NCI-H2171 treated with DMSO at 0.1 percent for 48 hours (cell line): ENCODE measurements at regions not wholly inside any gene's neighbourhood (a gene's known extent, or its start where the extent isn't known, plus 50 kb on each side); places are given as distances from the start of the nearest gene placed in this dataset.

Source experiments
- DNase-seq: peaks from one replicate; lab custom pipeline; 2025; lab: John Stamatoyannopoulos, UW

GRCh38 chr1:91575909-91576519, 75.4 kb downstream of the CDC7 start:
- DNase-seq = no peak

DNA sequence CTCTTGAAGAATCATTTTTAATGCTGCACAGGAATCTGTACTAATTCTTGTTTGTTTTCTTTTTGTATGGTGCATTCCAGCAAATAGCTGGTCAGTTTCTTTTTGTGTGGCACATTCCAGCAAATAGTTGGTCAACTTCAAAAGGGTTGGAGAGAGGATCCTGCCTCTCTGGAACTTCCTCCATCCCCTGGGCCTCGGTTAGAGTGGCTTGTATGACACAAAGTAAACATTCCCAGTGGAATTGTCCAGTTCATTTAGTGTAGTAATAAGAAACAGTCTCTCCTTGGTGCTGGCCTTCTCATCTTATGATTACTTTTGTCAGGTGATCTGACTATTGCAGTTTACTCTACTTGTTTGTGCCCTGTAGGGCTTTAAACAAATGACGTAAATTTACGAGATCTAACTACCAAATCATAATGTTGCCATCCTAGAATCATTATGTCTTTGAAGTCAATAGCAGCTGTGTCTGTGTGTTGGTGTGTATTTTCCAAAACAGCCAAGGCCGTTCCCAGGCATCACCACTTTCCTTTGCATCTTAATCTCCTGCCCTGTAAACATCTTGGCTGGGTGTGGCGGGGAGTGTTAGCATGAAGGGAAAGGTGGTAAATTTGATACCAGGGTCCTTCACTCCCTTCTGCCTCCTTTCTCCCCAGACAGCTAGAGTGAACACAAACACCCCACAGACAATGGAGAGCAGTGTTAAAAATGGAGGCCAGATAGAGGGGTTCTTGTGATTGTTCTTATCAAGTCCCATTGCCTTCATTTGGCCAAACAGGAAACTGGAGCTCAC, 77.9 kb downstream of the CDC7 start:
- DNase-seq = no peak

GRCh38 chr1:91579658-91580228, 79.1 kb downstream of the CDC7 start:
- no peak for DNase-seq

GRCh38 chr1:91582431-91582921, 81.8 kb downstream of the CDC7 start:
- no peak for DNase-seq

DNA sequence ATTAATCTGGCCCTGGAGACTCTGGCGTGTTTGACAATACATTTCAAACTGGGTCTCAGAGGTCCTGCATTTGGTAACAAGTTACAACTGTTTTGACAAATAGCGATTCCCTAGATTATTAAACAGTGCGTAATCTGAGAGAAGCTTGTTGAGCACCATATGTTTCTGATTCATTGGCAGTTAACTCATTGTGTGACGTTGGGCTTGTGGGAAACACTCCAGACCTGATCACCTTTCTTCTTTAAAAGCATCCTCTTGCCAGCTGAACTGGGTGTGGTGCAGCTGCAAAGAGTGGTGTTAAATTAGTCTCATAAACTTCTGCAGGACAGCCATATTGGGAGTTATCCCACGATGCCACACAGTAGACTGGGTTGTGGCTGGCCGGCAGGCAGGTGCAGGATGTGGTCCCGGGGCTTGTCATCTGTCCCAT, 82.7 kb downstream of the CDC7 start:
- peak; percentile 82 for DNase-seq

DNA sequence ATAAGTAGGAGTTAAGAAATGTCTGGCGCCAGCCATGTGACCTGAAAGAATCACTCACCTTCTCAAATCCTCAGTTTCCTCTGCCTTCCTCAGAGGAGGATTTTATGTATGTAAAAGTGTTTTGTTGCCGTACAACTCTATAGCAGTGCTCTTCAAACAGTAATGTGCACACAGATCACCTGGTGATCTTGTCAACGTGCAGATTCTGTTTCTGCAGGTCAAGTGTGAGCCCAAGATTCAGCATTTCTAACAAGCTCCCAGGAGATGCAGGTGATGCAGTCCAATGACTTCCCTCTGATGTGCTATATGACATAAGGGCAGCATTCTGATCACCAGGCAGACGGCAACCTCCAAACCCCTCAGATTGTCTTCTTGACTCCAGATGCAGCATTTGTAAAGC, 83.7 kb downstream of the CDC7 start:
- DNase-seq = no peak

DNA sequence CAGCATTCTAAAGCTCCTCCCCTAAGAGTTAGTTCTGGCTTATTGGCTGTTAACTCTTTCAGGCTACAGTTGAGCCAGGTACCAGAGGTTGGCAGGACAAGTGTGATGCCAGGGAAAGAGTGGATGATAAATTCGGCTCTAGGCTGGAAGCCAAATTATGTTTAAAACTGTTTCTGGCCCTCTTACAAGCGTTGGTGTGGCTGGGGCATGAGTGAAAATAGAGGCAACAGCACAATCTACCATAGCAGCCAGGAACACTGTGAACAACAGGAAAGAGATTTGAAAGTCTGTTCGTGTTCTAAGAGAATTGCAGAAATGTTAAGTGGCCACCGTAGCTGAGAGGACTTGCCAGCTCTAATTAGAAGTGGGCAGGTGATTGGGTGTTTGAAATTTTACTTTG, 84.2 kb downstream of the CDC7 start:
- DNase-seq = no peak

DNA sequence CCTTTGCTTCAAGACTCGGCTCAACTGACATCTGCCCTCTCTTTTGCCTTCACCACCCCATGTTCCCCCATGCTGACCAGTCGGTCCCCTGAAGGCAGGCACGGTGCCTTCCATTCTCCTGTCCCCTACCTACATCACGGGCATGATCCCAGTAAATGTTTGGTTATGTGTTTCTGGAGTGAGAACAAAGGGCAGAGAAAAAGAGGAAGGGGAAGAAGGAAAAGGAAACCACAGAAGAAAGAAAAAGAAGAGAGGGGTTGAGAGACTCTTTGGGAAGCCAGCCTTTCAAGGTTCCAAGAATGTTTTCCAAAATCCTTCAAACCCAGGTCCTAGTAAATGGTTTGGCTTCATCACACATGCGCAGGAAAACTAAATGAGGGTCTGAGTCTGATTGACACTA, 84.9 kb downstream of the CDC7 start:
- no peak for DNase-seq

- DNase-seq = no peak
These were observed 85.3 kb downstream of the CDC7 start for GRCh38 chr1:91585982-91586381.

GRCh38 chr1:91589437-91589836, 88.8 kb downstream of the CDC7 start:
- no peak for DNase-seq

- DNase-seq = no peak
These were observed 90.7 kb downstream of the CDC7 start for GRCh38 chr1:91591175-91591974.

DNA sequence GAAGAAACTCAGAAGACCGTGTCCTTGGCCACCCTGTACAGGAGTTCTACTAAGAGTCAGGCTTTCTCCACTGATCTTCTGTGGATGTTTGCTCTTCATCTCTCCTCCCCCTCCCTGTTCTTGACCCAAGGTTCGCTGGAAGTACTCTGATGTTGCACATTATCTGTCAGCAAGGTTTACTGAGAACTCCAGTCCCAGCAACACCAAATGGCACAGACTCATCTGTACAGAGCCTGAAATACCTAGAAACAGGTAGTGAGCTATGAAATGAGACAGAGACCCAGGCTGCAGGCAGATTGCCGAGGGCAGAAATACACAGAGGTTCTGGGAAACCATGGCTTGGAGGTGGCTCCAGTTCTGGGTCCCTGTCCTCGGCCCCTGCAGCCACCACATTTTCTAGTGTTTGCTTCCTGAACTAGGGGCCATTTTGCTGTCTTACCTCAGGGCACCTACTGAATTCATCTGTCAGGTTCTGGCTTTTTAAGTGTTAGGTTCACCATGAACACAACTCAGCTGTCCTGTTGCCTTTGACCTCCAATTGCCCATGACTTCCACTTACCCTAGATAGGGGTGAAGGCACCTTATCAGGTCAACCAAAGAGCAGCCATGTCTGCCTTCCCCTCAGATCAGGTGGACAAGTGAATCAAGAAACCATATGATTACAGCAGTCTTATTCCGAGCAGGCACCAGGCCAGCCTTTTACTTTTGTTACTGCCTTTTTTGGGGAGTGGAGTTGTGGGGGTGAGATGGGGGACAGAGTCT, 92.2 kb downstream of the CDC7 start:
- no peak for DNase-seq

DNA sequence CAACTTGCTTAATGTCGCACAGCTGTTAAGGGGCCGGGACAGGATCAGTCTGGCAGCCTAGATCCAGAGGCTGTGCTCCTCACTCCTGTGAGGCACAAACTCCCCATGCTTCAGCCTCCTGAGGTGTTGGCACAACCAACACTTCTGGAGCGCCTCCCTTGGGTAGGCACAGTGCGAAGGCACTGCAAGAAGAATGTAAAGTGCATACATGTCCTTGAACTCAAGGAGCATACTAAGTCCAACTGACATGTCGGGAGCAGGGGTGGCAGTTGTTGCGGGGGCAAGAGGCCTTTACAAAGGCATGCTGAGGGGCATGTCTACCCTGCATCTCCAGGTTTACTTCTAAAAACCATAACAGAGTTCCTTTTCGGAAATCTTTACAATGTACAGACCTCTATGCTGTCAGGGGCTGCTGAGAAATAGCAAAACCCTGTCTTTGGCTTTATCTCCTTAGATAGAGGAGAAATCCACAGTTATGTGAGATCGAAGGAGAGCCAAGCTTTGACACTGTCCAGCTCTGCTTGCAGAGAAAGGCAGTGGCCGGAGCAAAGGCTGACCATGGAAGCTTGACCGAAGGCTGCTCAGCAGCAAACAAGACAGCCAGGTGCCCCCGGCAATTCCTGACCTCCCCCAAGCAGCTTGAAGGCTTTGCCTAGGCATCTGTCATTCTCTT, 93.9 kb downstream of the CDC7 start:
- DNase-seq = no peak

DNA sequence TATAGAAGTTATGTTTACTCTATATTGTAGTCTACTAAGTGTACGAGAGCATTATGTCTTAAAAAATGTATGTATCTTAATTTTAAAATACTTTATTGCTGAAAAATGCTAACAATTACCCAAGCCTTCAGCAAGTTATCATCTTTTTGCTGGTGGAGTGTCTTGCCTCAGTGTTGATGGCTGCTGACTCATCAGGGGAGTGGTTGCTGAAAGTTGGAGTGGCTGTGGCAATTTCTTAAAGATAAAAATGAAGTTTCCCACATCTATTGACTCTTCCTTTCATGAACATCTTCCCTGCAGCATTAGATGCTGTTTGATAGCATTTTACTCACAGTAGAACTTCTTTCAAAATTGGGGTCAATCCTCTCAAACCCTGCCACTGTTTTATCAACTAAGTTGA, 95.8 kb downstream of the CDC7 start:
- DNase-seq = no peak

- DNase-seq = no peak
These were observed 96.6 kb downstream of the CDC7 start for GRCh38 chr1:91597215-91597614.

DNA sequence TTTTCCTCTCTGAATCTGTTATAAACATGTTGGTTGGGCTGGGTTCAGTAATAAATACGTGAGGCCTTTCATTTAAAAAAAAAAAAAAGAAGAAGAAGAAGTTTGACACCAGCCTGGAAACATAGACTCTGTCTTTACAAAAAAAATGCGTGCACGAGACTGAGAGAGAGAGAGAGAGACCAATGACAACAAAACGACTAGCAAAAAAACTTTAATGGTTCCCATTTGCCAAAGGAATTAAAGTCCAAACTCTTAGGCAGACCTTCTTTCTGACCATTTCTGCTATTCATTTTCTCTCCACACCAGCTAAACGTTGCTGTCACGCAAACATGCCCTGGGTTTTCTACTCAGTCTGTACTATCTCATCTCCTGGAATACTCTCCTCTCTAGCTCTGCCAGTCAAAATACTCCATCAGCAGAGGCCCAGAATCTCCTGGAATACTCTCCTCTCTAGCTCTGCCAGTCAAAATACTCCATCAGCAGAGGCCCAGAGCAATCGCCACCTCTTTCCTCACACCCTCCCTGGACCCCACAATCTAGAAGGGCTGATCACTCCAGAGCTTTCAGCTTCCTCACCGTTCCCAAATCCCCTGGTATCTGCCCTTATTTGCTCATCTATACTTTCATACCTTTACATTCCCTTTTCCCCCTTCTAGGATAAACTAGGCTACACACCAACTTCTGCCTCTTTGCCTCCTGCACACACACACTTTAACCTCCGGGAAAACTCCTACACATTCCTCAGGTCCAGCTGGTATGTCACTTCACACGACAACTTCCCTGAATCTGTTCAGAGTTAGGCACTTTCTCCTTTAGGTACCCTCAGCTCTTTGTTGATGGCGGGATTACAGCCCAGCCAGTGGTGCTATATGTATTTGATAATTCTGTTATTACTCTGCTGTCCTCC, 100.0 kb downstream of the CDC7 start:
- no peak for DNase-seq

GRCh38 chr1:91601554-91602376, 101.1 kb downstream of the CDC7 start:
- DNase-seq = no peak

- no peak for DNase-seq
These were observed 102.8 kb downstream of the CDC7 start for GRCh38 chr1:91603409-91603808.

DNA sequence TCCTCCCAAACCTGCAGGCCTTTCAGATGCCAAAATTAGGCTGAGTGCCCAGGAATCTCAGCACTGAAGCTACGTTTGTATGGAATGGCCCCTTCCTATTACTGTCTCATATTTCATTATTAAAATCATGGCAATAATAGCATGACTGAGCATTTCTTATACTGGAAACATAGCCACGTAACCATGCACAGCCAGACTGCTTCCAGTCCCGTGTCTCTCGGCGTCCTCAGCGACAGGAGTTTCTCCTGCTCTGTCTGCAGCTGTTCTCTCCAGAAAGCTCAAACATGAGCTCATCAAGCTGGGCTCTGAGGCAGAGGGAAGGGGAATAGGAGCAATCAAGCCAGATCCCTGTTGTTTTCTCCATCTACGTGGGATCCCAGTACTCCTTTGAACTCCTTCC, 104.0 kb downstream of the CDC7 start:
- no peak for DNase-seq
